Urinary bladder (tissue), 3 donors: ENCODE measurements at regions not wholly inside any gene's neighbourhood (a gene's known extent, or its start where the extent isn't known, plus 50 kb on each side); places are given as distances from the start of the nearest gene placed in this dataset.

Experiments
- DNase-seq: peaks from one replicate; pipeline ENCODE4 v3.0.0-alpha.2; 2015; ENCODE audit errors: extremely low spot score
- H3K27ac ChIP-seq: one replicate; pipeline ENCODE4 v1.5.1; 2013; ENCODE audit warnings: low read depth, mild to moderate bottlenecking, moderate library complexity
- H3K36me3 ChIP-seq: one replicate; pipeline ENCODE4 v1.6.1; 2013; ENCODE audit warnings: mild to moderate bottlenecking, moderate library complexity; ENCODE audit not compliant: insufficient read depth
- H3K4me1 ChIP-seq: one replicate; pipeline ENCODE4 v1.6.1; 2013; ENCODE audit warnings: mild to moderate bottlenecking, moderate library complexity; ENCODE audit not compliant: insufficient read depth
- H3K4me3 ChIP-seq: one replicate; pipeline ENCODE4 v1.5.1; 2013; ENCODE audit warnings: low read depth, low read length
- WGBS: extraction: QIAGEN DNeasy Blood & Tissue Kit; methylation state at CpG from one replicate; pipeline ENCODE4 v1.1.7; 2013; 5-methylcytosine and 5-hydroxymethylcytosine counted together
- donor health status: healthy with polysubstance abuse.
- donor health status: healthy.

DNA sequence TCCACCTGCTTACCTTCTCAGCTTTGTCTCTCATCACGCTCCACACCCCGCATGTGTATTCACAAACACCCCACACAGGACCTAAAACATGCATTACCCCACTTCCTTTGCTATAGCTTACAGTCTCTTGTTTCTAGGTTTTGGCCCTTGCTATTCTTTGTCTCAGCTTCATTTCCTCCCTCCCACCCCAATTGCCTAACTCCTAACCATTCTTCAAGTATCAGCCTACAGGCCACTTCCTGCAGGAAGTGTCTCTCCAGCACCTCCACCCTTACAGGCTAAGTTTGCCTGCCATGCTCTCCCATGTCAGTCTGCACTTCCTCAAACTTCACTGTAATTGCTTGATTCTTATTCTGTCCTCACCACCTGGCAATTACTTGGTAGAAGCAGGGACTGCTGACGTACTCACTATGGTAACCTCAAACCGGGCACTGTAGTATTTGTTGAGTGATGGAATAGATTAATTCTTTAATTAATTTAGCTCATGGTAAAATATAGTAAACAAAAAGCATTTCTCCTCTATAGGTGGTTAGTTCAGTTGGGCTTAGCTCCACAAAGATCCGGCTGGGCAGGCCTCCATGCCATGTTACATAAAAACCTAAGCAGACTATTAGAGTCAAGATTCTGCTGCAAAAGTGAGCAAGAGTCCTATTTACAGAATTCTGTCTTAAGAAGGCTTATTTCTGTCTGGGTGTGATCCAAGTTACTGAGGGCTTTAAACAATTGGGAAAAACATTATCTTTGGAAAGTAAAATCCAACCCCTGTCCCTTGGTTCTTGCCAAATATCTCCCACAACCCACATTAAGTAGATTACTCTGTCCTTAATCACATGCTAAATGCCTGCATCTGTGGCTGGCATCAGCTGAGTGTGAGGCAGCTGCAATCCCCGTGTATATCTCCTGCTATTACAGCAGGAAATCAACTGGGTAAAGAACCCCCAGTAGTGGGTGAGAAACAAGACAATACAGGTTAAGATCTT is 124.7 kb upstream of the CPEB2 start:
- DNase-seq, result no peak
- Histone ChIP-seq H3K4me1 (no peaks in the 10 kb centered on the region), H3K27ac (no peak overlapping the region), H3K4me3 (no peak overlapping the region), H3K36me3 (no peaks in the 10 kb centered on the region)
- WGBS, result 51% methylated on average over 6 of the region's 6 CpGs

DNA sequence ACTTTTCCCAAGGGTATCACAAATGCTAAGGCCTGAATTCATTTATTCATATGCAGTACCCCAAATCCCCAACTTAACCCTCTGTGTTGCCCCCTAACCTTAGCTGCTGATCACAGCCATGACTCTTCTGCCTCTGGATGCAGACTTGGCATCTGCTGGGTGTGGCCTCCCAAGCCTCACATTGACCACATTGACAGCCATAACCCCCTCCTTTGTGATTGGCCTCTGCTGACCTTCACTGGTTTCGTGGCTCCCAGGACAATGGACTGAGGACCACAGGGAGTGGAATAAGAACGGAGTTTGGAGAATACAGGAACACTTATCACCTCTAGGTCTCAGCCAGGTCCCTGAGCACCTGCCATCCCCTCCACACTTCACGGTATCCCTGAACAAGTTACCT is 123.6 kb upstream of the CPEB2 start:
- no peak for DNase-seq
- WGBS, result 93% methylated on average over 3 of the region's 3 CpGs

GRCh38 chr4:14879683-14880082 is 122.6 kb upstream of the CPEB2 start:
- DNase-seq, result no peak
- no peak overlapping the region for H3K27ac ChIP-seq
- no peak overlapping the region for H3K4me3 ChIP-seq
- WGBS, result 76% methylated on average over 7 of the region's 7 CpGs
- H3K4me1 ChIP-seq, result no peaks in the 10 kb centered on the region
- no peaks in the 10 kb centered on the region for H3K36me3 ChIP-seq

More for the DNA sequence above, 123.6 kb upstream of the CPEB2 start:
- H3K27ac ChIP-seq, result no peak overlapping the region
- no peak overlapping the region for H3K4me3 ChIP-seq
- no peaks in the 10 kb centered on the region for H3K36me3 ChIP-seq
- H3K4me1 ChIP-seq, result no peaks in the 10 kb centered on the region

- H3K4me3 ChIP-seq, result no peak overlapping the region
- H3K36me3 ChIP-seq, result no peaks in the 10 kb centered on the region
- no peak overlapping the region for H3K27ac ChIP-seq
- WGBS, result 54% methylated on average over 2 of the region's 2 CpGs
- no peak for DNase-seq
- no peaks in the 10 kb centered on the region for H3K4me1 ChIP-seq
Measured at GRCh38 chr4:14880805-14881204, 121.5 kb upstream of the CPEB2 start.

- WGBS, result 73% methylated on average over 3 of the region's 3 CpGs
- no peaks in the 10 kb centered on the region for H3K36me3 ChIP-seq
- H3K4me3 ChIP-seq, result no peak overlapping the region
- no peak for DNase-seq
- H3K4me1 ChIP-seq, result no peaks in the 10 kb centered on the region
- no peak overlapping the region for H3K27ac ChIP-seq
Measured at GRCh38 chr4:14883166-14883565, 119.1 kb upstream of the CPEB2 start.

- Histone ChIP-seq H3K36me3 (no peaks in the 10 kb centered on the region), H3K4me1 (no peaks in the 10 kb centered on the region), H3K27ac (no peak overlapping the region), H3K4me3 (no peak overlapping the region)
- WGBS, result 78% methylated on average over 1 of the region's 1 CpG
- DNase-seq, result no peak
Measured at GRCh38 chr4:14883661-14884060, 118.6 kb upstream of the CPEB2 start.

DNA sequence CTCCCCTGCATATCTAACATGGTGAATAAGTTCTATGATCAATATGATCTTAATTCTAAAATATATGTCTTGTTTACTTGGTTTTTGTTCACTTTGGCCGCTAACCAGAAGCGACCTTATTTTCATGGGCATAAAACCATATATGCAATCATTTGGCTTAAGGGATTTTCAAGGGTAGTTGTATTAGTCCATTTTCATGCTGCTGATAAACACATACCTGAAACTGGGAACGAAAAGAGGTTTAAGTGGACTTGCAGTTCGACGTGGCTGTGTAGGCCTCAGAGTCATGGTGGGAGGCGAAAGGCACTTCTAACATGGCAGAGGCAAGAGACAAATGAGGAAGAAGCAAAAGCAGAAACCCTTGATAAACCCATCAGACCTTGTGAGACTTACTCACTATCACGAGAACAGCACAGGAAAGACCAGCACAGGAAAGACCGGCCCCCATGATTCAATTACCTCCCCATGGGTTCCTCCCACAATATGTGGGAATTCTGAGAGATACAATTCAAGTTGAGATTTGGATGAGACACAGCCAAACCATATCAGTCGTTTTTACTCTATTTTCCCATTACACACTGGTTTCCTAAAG is 114.3 kb upstream of the CPEB2 start:
- no peak for DNase-seq
- Histone ChIP-seq H3K4me3 (no peak overlapping the region), H3K27ac (no peak overlapping the region), H3K36me3 (no peaks in the 10 kb centered on the region), H3K4me1 (no peaks in the 10 kb centered on the region)
- 85% methylated on average over 9 of the region's 9 CpGs for WGBS

GRCh38 chr4:14888790-14889572 is 113.3 kb upstream of the CPEB2 start:
- H3K27ac ChIP-seq, result no peak overlapping the region
- no peak for DNase-seq
- no peaks in the 10 kb centered on the region for H3K4me1 ChIP-seq
- WGBS, result 82% methylated on average over 4 of the region's 4 CpGs
- no peaks in the 10 kb centered on the region for H3K36me3 ChIP-seq
- H3K4me3 ChIP-seq, result no peak overlapping the region

GRCh38 chr4:14892563-14892962 is 109.7 kb upstream of the CPEB2 start:
- Histone ChIP-seq H3K4me1 (no peaks in the 10 kb centered on the region), H3K36me3 (no peaks in the 10 kb centered on the region), H3K27ac (no peak overlapping the region), H3K4me3 (no peak overlapping the region)
- WGBS, result 93% methylated on average over 3 of the region's 3 CpGs
- no peak for DNase-seq

DNA sequence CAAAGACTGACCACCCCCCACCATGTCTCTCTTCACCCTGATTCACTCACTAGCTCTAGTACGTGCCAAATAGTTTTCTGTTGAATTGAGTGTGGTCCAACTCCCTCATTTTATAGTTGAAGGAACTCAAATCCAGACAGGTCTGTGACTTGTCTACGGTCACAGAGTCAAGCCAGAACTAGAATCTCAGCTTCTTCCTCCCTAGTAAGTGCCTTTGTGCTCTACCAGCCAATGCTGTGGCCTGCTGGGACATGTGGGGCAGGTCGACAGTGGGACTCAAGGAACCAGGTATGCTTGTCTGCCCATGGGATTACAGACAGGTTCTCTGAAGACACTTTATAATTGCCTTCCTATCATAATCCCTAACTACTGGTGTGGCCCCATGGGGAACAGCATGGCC is 108.6 kb upstream of the CPEB2 start:
- Histone ChIP-seq H3K4me1 (no peaks in the 10 kb centered on the region), H3K36me3 (no peaks in the 10 kb centered on the region), H3K27ac (no peak overlapping the region), H3K4me3 (no peak overlapping the region)
- no peak for DNase-seq
- 75% methylated on average over 3 of the region's 3 CpGs for WGBS

GRCh38 chr4:14894392-14895292 is 107.6 kb upstream of the CPEB2 start:
- no peak for DNase-seq
- Histone ChIP-seq H3K36me3 (no peaks in the 10 kb centered on the region), H3K27ac (no peak overlapping the region), H3K4me3 (no peak overlapping the region), H3K4me1 (no peaks in the 10 kb centered on the region)
- 94% methylated on average over 1 of the region's 1 CpG for WGBS

- no peak overlapping the region for H3K4me3 ChIP-seq
- H3K4me1 ChIP-seq, result no peaks in the 10 kb centered on the region
- DNase-seq, result no peak
- 92% methylated on average over 2 of the region's 2 CpGs for WGBS
- no peak overlapping the region for H3K27ac ChIP-seq
- H3K36me3 ChIP-seq, result no peaks in the 10 kb centered on the region
Measured at GRCh38 chr4:14896656-14897175, 105.6 kb upstream of the CPEB2 start.

GRCh38 chr4:14897217-14897616 is 105.1 kb upstream of the CPEB2 start:
- 83% methylated on average over 2 of the region's 2 CpGs for WGBS
- Histone ChIP-seq H3K4me1 (no peaks in the 10 kb centered on the region), H3K27ac (no peak overlapping the region), H3K4me3 (no peak overlapping the region), H3K36me3 (no peaks in the 10 kb centered on the region)
- no peak for DNase-seq
